SK-N-SH (cell line): ENCODE measurements at regions not wholly inside any gene's neighbourhood (a gene's known extent, or its start where the extent isn't known, plus 50 kb on each side); places are given as distances from the start of the nearest gene placed in this dataset.

Experiments used
- CTCF ChIA-PET: fragments of 300-600, 350-600 bp; formaldehyde crosslinking; extraction: SDS; loops from one replicate; lab custom pipeline; 2021; lab: Yijun Ruan, JAX
- POLR2A ChIA-PET: fragments of 350-600 bp; sonication (Branson Sonifier 250); formaldehyde crosslinking; extraction: SDS; loops from one replicate; lab custom pipeline; 2020; ENCODE audit warnings: antibody characterized with exemption, inconsistent platforms; lab: Yijun Ruan, JAX
- DNase-seq: peaks from one replicate; pipeline ENCODE4 v3.0.0; 2012
- H2AFZ ChIP-seq: fragments of 200-600 bp; sonication (generic); 2 replicates; pipeline ENCODE4 v1.8.1; 2016; ENCODE audit warnings: antibody characterized with exemption, mild to moderate bottlenecking, low read depth
- H3F3A ChIP-seq: fragments of 200-600 bp; sonication (generic); replicated peaks from 2 replicates; pipeline ENCODE3; 2016; ENCODE audit warnings: antibody characterized with exemption, mild to moderate bottlenecking; ENCODE audit not compliant: insufficient read depth
- H3K27ac ChIP-seq, 2 experiments: fragments of 200-500 bp in 1 of 2; fragments of 200-600 bp in 1 of 2; sonication (Bioruptor generic) in 1 of 2; sonication (generic), shearing (Covaris generic) in 1 of 2; 2 replicates each; pipeline versions ENCODE4 v1.5.1 to v1.6.1; 2014 to 2016; ENCODE audit warnings: low read depth in 2 of 2, inconsistent platforms in 1 of 2, low read length in 1 of 2, mild to moderate bottlenecking in 1 of 2, mixed read lengths in 1 of 2
- H3K27me3 ChIP-seq: fragments of 200-600 bp; sonication (generic), shearing (Covaris generic); 2 replicates; pipeline ENCODE4 v1.6.1; 2016; ENCODE audit warnings: mixed run types; ENCODE audit not compliant: insufficient read depth
- H3K36me3 ChIP-seq, 2 experiments: fragments of 200-500 bp in 1 of 2; fragments of 200-600 bp in 1 of 2; sonication (Bioruptor generic) in 1 of 2; sonication (generic) in 1 of 2; replicated peaks in 1 of 2; 2 replicates each; pipeline versions ENCODE3 to v1.5.1; 2014 to 2016; ENCODE audit warnings: low read length in 1 of 2, mild to moderate bottlenecking in 1 of 2; ENCODE audit not compliant: insufficient read depth in 2 of 2, control insufficient read depth in 1 of 2
- H3K4me1 ChIP-seq, 2 experiments: fragments of 200-500 bp in 1 of 2; fragments of 200-600 bp in 1 of 2; sonication (Bioruptor generic) in 1 of 2; sonication (generic), shearing (Covaris generic) in 1 of 2; 2 replicates each; pipeline versions ENCODE4 v1.5.1 to v1.6.1; 2014 to 2016; ENCODE audit warnings: low read depth in 1 of 2, low read length in 1 of 2, mixed run types in 1 of 2; ENCODE audit not compliant: insufficient read depth in 2 of 2, control insufficient read depth in 1 of 2
- H3K4me2 ChIP-seq: fragments of 200-600 bp; sonication (generic), shearing (Covaris generic); 2 replicates; pipeline ENCODE4 v1.6.1; 2017; ENCODE audit warnings: mixed run types
- H3K4me3 ChIP-seq, 2 experiments: fragments of 200-500 bp in 1 of 2; fragments of 200-600 bp in 1 of 2; sonication (Bioruptor generic) in 1 of 2; sonication (generic), shearing (Covaris generic) in 1 of 2; 2 replicates each; pipeline versions ENCODE4 v1.5.1 to v1.8.1; 2014 to 2016; ENCODE audit warnings: low read depth in 2 of 2, inconsistent platforms in 1 of 2, low read length in 1 of 2, mild to moderate bottlenecking in 1 of 2, mixed read lengths in 1 of 2, moderate library complexity in 1 of 2
- H3K79me2 ChIP-seq: fragments of 200-600 bp; sonication (generic); 2 replicates; pipeline ENCODE4 v1.8.1; 2017; ENCODE audit warnings: mild to moderate bottlenecking; ENCODE audit not compliant: insufficient read depth
- H3K9ac ChIP-seq: fragments of 200-600 bp; sonication (generic); 2 replicates; pipeline ENCODE4 v1.6.1; 2017; ENCODE audit warnings: mixed run types
- H3K9me2 ChIP-seq: fragments of 200-600 bp; sonication (generic); 2 replicates; pipeline ENCODE4 v1.6.1; 2017; ENCODE audit warnings: mixed run types
- H3K9me3 ChIP-seq: fragments of 200-600 bp; sonication (generic); 2 replicates; pipeline ENCODE4 v1.6.1; 2017; ENCODE audit warnings: mixed run types, mild to moderate bottlenecking, moderate library complexity
- H4K20me1 ChIP-seq: fragments of 200-600 bp; sonication (generic); 2 replicates; pipeline ENCODE4 v1.6.1; 2017; ENCODE audit warnings: mild to moderate bottlenecking, mixed run types; ENCODE audit not compliant: insufficient read depth
- EP300 ChIP-seq, 2 experiments: IDR thresholded peaks; 2 replicates each; pipeline versions ENCODE4 v1.4.0 to v1.6.1; 2012; ENCODE audit warnings: borderline replicate concordance in 1 of 2, low read depth in 1 of 2, low read length in 1 of 2
- FOXJ3 ChIP-seq: sonication (generic); formaldehyde crosslinking; IDR thresholded peaks from 2 replicates; pipeline ENCODE4 v1.5.1; 2020; ENCODE audit warnings: mild to moderate bottlenecking, missing genetic modification reagents
- GATA2 ChIP-seq: sonication (generic); formaldehyde crosslinking; IDR thresholded peaks from 2 replicates; pipeline ENCODE4 v1.5.0; 2020; ENCODE audit warnings: mild to moderate bottlenecking, missing genetic modification reagents
- JUND ChIP-seq: IDR thresholded peaks from 2 replicates; pipeline ENCODE4 v1.4.0; 2012
- MXI1 ChIP-seq: IDR thresholded peaks from 2 replicates; pipeline ENCODE4 v1.6.1; 2012; ENCODE audit warnings: mild to moderate bottlenecking, low read depth, low read length, improper control_type of control experiment
- NFIC ChIP-seq: IDR thresholded peaks from 2 replicates; pipeline ENCODE4 v1.4.0; 2012; ENCODE audit warnings: borderline replicate concordance
- SMC3 ChIP-seq: IDR thresholded peaks from 2 replicates; pipeline ENCODE4 v1.6.1; 2012; ENCODE audit warnings: low read depth, low read length, improper control_type of control experiment
- TAF1 ChIP-seq: IDR thresholded peaks from 2 replicates; pipeline ENCODE4 v1.6.1; 2012; ENCODE audit warnings: low read depth, mild to moderate bottlenecking, low read length, moderate library complexity, borderline replicate concordance
- YY1 ChIP-seq: IDR thresholded peaks from 2 replicates; pipeline ENCODE4 v1.4.0; 2012; ENCODE audit warnings: low read depth, mild to moderate bottlenecking
- WGBS: methylation state at CpG from one replicate; pipeline ENCODE4 v1.1.6; 2017; ENCODE audit warnings: low lambda C conversion rate; 5-methylcytosine and 5-hydroxymethylcytosine counted together
- TF ChIP-seq, protein P1 (sequence below): IDR thresholded peaks from 2 replicates; pipeline ENCODE4; 2012
- TF ChIP-seq, protein P2 (sequence below): IDR thresholded peaks from 2 replicates; pipeline ENCODE4 v1.4.0; 2012; ENCODE audit warnings: low read depth
- TF ChIP-seq, protein P3 (sequence below): fragments of 200-600 bp; sonication (generic); IDR thresholded peaks from 2 replicates; pipeline ENCODE4 v1.6.1; 2017; ENCODE audit warnings: antibody characterized with exemption, mild to moderate bottlenecking, moderate library complexity

DNA sequence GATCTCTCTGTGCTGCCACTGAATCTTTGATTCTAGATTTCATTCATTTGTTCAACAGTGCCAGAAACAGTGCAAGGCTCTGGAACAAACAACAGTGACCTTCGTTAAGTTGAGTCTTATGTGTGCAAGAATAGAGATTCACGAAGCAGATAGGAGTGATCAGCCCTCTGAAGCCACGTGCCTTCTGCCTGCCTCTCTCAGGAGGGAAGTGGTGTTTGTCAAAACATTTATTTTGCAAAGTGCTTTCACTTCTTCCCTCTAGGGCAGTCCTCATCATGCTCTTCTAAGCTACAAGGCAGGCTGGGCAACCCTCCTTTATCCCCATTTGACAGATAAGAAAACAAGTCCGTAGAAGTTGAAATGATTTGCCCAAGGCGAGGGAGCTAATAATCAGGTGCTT is 204.3 kb downstream of the TFAP2C start (continued):
- TF ChIP-seq, protein P1, sequence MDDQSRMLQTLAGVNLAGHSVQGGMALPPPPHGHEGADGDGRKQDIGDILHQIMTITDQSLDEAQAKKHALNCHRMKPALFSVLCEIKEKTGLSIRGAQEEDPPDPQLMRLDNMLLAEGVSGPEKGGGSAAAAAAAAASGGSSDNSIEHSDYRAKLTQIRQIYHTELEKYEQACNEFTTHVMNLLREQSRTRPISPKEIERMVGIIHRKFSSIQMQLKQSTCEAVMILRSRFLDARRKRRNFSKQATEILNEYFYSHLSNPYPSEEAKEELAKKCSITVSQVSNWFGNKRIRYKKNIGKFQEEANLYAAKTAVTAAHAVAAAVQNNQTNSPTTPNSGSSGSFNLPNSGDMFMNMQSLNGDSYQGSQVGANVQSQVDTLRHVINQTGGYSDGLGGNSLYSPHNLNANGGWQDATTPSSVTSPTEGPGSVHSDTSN = no peak
- no peak for TF ChIP-seq MXI1
- TF ChIP-seq, protein P2, sequence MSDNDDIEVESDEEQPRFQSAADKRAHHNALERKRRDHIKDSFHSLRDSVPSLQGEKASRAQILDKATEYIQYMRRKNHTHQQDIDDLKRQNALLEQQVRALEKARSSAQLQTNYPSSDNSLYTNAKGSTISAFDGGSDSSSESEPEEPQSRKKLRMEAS = no peak
- no peak for TF ChIP-seq TAF1
- TF ChIP-seq GATA2 = no peak

DNA sequence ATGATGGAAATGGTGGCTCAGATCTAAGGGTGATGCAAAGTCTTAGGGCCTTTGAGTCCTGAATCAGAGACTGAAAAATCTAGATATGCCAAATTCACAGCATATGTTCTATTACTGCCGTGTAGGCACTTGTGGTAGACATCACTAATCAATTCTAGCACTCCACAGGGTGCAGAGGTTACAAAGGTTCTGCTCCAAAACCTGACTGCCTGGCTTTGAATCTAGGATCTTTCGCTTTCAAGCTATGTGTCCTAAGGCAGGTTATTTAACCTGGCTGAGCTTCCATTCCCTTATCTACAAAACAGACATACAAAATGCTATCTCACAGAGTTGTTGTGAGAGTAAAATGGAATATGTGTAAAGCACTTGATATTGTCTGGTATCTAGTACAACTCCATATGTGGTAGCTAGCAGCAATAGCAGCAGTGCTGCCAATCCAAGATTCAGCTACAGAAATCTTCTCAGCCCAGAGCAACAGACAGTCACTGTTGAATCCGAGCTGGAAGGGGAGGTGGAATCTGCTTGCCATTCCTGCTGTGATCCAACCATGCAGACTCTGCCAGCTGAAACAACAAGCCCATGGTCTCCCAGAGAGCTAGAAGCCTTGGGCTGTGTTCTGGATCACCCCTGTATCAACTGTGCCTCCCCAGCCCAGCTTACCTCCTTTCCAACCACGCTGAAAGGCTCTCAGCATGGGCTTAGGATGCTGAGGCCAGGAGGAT is 206.9 kb downstream of the TFAP2C start:
- Histone ChIP-seq H3K36me3 (no peaks in the 10 kb centered on the region), H3K27me3 (peaks cover 10% of the 10 kb centered on the region), H3K9ac (no peak overlapping the region), H3F3A (no peaks in the 10 kb centered on the region), H3K9me2 (no peaks in the 10 kb centered on the region), H3K27ac (no peak overlapping the region), H4K20me1 (no peaks in the 10 kb centered on the region), H3K4me3 (no peak overlapping the region), H3K4me2 (no peak overlapping the region), H3K4me1 (no peaks in the 10 kb centered on the region), H3K9me3 (no peaks in the 10 kb centered on the region), H3K79me2 (no peaks in the 10 kb centered on the region), H2AFZ (no peak overlapping the region)
- TF ChIP-seq TAF1 (no peak), YY1 (no peak), NFIC (no peak), EP300 (IDR thresholded peaks at IDR 0.05; ENCODE audit: borderline replicate concordance in 1 of 2, low read depth in 1 of 2, low read length in 1 of 2) (no peak)
- TF ChIP-seq, protein P3, sequence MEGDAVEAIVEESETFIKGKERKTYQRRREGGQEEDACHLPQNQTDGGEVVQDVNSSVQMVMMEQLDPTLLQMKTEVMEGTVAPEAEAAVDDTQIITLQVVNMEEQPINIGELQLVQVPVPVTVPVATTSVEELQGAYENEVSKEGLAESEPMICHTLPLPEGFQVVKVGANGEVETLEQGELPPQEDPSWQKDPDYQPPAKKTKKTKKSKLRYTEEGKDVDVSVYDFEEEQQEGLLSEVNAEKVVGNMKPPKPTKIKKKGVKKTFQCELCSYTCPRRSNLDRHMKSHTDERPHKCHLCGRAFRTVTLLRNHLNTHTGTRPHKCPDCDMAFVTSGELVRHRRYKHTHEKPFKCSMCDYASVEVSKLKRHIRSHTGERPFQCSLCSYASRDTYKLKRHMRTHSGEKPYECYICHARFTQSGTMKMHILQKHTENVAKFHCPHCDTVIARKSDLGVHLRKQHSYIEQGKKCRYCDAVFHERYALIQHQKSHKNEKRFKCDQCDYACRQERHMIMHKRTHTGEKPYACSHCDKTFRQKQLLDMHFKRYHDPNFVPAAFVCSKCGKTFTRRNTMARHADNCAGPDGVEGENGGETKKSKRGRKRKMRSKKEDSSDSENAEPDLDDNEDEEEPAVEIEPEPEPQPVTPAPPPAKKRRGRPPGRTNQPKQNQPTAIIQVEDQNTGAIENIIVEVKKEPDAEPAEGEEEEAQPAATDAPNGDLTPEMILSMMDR = no peak
- TF ChIP-seq, protein P2 = no peak
- 7% methylated on average over 4 of the region's 4 CpGs for WGBS
- ChIA-PET CTCF (interaction anchor here (0.9 kb wide), 1 partner anchor 9 kb away, joined by 3 read pairs; no protein-coding TSS in a partner anchor), POLR2A (no interaction called here)
- no peak for DNase-seq

DNA sequence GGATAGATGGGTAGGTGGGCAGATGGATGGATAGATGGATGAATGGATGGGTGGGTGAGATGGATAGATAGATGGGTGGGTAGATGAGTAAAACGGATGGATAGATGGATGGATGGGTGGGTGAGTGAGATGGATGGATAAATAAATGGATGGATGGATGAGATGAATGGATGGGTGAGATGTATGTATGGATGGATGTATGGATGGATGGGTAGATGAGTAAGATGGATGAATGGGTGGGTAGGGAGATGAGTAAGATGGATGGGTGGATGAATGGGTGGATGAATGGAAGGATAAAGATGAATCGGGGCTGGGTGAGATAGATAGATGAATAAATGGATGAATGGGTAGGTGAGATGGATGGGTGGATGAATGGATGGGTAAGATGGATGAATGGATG is 210.1 kb downstream of the TFAP2C start:
- H3F3A ChIP-seq = no peaks in the 10 kb centered on the region
- H3K9me3 ChIP-seq = no peaks in the 10 kb centered on the region
- ChIA-PET CTCF (no interaction called here), POLR2A (no interaction called here)
- no peaks in the 10 kb centered on the region for H3K9me2 ChIP-seq
- DNase-seq = no peak
- H3K27ac ChIP-seq = no peak overlapping the region
- TF ChIP-seq JUND (no peak), SMC3 (no peak), TAF1 (no peak), FOXJ3 (CRISPR knock-in tag) (no peak), MXI1 (no peak)
- TF ChIP-seq, protein P1 = no peak
- 13% methylated on average over 2 of the region's 2 CpGs for WGBS
- H3K4me3 ChIP-seq = no peak overlapping the region
- no peak overlapping the region for H3K4me2 ChIP-seq
- H3K9ac ChIP-seq = no peak overlapping the region
- no peaks in the 10 kb centered on the region for H4K20me1 ChIP-seq
- H3K27me3 ChIP-seq = no peaks in the 10 kb centered on the region
- H2AFZ ChIP-seq = no peak overlapping the region
- H3K79me2 ChIP-seq = no peaks in the 10 kb centered on the region
- no peaks in the 10 kb centered on the region for H3K36me3 ChIP-seq
- no peaks in the 10 kb centered on the region for H3K4me1 ChIP-seq
